ENCODE measurements at regions not wholly inside any gene's neighbourhood (a gene's known extent, or its start where the extent isn't known, plus 50 kb on each side); places are given as distances from the start of the nearest gene placed in this dataset.
A peak's percentile ranks its signal among the peaks of the same experiment; 100 is the strongest.

DNA sequence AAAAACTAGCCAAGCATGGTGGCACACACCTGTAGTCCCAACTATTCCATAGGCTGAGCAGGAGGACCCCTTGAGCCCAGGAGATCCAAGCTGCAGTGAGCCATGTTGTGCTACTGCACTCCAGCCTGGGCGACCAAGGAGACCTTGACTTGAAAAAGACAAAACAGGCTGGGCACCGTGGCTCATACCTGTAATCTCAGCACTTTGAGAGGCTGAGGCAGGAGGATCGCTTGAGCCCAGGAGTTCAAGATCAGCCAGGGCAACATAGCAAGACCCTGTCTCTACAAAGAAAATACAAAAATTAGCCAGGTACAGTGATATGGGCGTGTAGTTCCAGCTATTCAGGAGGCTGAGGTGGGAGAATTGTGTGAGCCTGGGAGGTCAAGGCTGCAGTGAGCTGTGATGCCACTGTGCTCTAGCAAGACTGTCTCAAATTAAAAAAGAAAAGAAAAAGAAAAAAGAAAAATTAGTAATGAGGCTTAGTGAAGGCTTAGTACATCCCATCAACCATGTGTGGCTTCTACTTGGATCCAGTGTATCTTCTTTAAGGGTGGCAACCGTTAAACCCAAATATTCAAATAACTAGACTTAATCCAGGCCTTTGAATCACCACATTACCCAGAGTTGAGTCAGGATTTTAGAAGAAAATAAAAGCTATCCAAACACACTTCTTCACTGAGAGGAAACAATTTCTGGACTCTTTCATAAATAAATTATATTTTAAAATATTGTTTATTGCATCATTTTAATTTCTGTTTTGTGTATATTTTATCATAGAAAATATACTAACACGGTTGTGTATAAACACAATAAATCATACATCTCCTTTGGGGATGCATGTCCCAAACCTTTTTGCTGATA, 74.3 kb upstream of the RAB4A start:
- no peak for DNase-seq

GRCh38 chr1:229197265-229197585, 73.7 kb upstream of the RAB4A start:
- no peak for DNase-seq

DNA sequence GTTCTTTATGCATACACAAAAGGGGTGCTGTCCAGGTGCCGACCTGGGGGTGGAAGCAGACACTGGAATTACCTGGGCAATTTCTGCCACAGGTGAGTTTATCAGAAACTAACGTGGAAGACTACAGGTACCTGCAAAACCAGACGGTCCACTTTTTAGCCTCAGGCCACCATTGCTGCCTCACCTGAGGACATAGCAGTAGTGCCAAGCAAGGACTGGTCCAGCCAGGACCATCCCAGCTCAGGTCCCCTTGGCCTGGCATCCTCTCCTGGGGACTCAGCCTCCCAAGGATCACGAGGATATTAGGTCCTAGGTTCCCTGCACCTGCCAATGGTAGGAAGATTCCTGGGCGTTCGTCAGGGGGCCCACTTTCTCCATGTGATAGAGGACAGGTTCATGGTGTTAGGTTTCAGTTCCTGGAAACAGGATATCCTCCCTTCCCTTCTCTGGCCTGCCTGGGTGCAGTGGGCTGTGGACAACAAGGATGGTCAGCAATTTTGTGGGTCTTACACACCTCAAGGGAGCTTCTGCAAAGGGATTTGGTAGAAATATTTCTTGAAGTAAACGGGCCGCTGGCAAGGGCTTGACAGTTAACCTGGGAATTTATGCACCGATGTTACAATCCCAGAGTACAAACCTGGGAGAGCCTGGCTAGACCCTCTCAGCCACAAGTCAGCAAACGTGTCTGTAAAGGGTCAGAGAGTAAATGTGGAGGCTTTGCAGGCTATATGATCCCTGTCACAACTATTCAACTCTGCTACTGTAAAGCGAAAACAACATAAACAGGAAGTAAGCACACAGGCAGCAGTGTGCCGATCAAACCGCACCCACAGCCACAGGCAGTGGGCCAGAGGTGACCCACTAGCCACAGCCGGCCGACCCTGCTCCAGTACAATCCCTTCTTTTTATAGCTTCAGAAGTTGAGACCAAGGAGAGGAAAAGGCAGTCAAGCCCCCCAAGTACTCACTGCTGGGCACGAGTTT, 71.4 kb upstream of the RAB4A start:
- no peak for DNase-seq

GRCh38 chr1:229203030-229203751, 67.7 kb upstream of the RAB4A start:
- DNase-seq: peak; percentile 55

DNA sequence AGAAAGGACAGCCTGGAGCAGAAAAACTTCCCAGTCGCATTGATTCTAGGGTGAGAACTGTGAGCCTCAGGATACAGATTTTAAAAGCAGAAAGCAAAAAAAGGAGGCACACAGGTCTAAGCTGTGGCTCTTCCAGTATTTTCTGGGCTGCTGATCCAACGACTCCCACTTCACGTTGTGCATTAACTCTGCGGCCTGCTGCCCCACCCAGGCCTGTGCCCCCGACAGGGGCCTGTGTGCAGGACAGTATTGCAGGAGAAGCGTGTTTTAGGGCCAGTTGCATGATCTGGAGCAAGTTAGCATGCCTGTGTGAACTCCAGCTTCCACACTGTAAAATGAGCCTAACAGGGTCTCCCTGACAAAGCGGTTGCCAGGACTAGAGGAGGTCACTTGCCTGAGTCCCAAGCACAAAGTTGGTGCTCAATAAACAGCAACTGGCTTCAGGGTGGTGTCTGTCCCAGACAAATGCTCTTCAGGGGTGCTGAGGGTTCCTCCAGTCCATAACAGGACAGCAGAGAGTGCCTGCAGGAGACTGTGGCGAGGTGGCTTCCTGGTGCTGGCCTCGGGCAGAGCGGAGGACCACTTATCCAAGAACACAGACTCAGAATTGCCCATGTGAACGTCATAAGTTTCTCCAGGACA, 66.8 kb upstream of the RAB4A start:
- DNase-seq: no peak

GRCh38 chr1:229204921-229205777, 65.8 kb upstream of the RAB4A start:
- no peak for DNase-seq

DNA sequence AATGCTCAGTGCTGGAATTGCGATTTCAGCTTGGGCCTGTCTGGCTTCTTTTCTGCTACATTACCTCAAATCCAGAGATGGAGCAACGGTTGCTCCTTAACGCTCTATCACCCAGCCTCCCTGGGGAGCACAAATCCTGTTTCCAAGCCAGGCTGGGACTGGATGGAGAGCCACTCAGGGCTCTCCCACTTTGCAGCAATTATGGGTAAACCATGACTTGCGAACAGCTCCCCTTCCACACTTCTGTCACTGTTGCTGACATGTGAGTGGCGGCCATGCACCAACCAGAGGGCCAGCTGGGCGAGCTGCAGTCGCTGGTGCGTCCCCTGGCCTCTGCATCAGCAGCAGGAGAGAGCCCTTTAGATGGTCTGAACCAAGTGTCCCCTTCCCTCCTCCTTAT, 65.1 kb upstream of the RAB4A start:
- no peak for DNase-seq

GRCh38 chr1:229207916-229208315, 63.0 kb upstream of the RAB4A start:
- DNase-seq: no peak

- DNase-seq: no peak
These were observed 62.4 kb upstream of the RAB4A start for GRCh38 chr1:229208481-229208880.

- DNase-seq: no peak
These were observed 61.5 kb upstream of the RAB4A start for GRCh38 chr1:229209386-229209785.

DNA sequence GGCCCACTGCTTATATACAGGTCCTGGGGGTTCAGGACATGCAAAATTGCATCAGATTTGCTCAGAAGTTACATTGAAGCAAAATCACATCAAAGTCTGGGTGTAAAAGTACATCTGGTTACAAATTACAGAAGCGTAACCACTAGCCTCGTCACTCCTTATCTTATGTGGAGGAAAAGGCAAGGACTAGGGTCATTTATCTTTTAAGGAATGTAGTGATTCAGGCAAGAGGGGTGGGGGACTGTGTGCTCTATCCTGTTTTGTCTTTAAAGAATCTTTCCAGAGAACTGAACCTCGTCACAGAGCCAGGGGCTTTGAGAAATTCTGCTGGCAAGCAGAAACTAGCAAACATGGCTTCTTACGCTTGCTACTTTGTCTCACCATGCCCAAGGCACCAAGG, 61.1 kb upstream of the RAB4A start:
- DNase-seq: no peak

DNA sequence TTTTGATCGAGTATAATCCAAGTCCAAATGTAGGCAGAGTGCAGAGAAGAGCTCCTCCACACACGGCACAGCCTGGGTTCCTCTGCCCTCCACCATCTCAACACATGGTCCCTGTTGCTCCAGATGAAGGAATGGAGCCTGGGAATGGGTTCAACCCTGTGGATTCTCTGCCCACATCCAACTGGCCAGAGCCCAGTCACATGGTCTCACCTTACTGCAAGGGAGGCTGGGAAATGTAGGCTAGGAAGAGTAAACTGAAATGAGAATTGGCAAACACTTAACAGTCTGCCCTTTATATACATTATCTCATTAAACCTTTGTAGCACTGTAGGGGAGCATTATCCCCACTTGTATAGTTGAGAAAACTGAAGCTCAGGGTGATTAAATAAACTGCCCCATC, 60.1 kb upstream of the RAB4A start:
- no peak for DNase-seq

DNA sequence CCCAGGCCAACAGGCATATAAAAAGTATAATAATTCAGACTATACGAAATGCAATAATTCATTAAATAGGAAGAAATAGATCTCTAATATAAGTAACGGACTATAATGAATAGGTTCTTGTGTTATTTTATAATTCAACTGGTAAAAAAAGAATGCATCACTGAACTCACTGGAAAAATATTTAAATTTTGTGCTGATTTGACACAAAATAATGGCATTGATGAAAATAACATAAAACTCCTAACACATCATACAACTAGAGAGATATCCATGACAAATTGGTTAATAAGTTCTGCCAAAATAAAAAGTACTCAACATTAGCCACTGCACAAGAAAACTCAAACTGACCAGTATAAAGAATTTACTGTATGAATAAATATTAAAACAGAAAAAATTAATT, 57.1 kb upstream of the RAB4A start:
- DNase-seq: no peak

DNA sequence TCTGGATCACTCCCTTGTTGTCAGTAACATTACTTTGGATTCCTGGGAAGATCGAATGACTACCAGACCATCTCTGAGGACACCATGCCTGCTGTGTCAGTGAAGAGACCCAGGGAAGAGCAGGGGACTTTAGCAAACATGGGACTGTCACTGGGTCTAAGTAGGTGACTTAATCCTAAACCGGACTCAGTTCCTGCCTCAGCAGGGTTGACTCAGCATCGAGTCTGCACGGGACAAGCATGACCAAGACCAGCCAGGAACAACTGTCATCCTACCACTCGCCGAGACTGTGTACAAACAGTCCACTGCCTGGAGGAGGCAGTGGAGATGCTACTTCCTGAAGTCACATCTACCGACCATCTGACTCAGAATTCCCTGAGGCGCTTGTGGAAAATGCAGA, 53.2 kb upstream of the RAB4A start:
- no peak for DNase-seq

DNA sequence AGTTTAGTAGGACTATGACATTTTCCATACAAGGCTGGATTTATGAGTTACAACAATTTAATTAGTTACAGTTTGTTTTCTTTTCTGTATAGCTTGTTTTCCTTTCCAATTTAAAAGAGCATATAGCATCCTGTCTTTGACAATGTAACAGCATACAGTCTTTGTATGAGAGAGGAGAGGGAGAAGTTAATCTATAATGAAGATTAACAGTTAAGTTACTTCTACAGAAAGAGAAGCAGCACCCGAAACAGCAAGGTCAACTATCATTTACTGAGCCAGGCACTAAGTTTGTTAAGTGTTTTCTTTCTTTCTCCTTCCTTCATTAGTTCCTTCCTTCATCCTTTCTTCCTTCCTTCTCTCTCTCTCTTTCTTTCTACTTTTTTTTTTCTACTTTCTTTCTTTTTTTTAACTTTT, 52.3 kb upstream of the RAB4A start:
- no peak for DNase-seq

DNA sequence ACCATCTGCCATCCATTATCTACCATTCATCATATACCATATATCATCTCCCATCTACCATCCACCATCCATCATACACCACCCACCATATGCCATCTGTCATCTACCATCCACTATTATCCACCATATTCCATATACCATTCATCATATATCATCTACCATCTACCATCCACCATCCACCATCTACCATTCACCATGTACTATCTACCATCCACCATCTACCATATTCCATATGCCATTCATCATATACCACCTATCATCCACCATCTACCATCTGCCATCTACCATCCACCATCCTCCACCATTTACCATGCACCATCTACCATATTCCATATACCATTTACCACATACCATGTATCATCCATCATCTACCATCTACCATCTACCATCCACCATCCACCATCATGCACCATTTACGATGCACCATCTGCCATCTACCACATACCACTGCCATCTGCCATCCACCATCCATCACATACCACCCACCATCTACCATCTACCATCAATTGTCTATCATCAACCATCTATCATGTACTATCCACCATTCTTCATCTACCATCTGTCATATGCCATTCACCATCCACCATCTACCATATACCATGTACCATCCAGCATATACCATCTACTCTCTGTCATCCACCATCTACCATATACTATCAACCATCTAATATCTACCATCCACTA, 50.6 kb upstream of the RAB4A start:
- no peak for DNase-seq

GRCh38 chr1:229221106-229222019, 49.5 kb upstream of the RAB4A start:
- DNase-seq: peak; percentile 51
